HPDE6-E6E7 (cell line): ENCODE measurements at regions not wholly inside any gene's neighbourhood (a gene's known extent, or its start where the extent isn't known, plus 50 kb on each side); places are given as distances from the start of the nearest gene placed in this dataset.
"Not testable (repeated sequence)": the region's sequence is repeated elsewhere in the genome, so short reads cannot be mapped to it uniquely, and the experiment has no call there.

ENCODE experiments used
- DNase-seq: peaks from one replicate; pipeline ENCODE4 v3.0.0; 2011; ENCODE audit warnings: missing footprints; ENCODE audit errors: extremely low spot score

- no peak for DNase-seq
Observed at GRCh38 chr1:29756901-29757725, 520.8 kb downstream of the PTPRU start.

- DNase-seq = no peak
Observed at GRCh38 chr1:29756498-29756897, 520.2 kb downstream of the PTPRU start.

- DNase-seq = no peak
Observed at GRCh38 chr1:29756085-29756484, 519.8 kb downstream of the PTPRU start.

- DNase-seq = not testable (repeated sequence)
Observed at GRCh38 chr1:29755412-29756015, 519.2 kb downstream of the PTPRU start.

GRCh38 chr1:29754573-29755375, 518.5 kb downstream of the PTPRU start:
- no peak for DNase-seq

GRCh38 chr1:29753771-29754572, 517.6 kb downstream of the PTPRU start:
- DNase-seq = no peak

GRCh38 chr1:29753244-29753643, 516.9 kb downstream of the PTPRU start:
- no peak for DNase-seq

- no peak for DNase-seq
Observed at GRCh38 chr1:29752141-29752540, 515.8 kb downstream of the PTPRU start.

GRCh38 chr1:29749024-29749945, 513.0 kb downstream of the PTPRU start:
- no peak for DNase-seq

GRCh38 chr1:29747196-29747595, 510.9 kb downstream of the PTPRU start:
- no peak for DNase-seq

- no peak for DNase-seq
Observed at GRCh38 chr1:29746076-29746665, 509.8 kb downstream of the PTPRU start.

- DNase-seq = no peak
Observed at GRCh38 chr1:29744684-29745490, 508.6 kb downstream of the PTPRU start.

GRCh38 chr1:29743931-29744330, 507.6 kb downstream of the PTPRU start:
- no peak for DNase-seq

- DNase-seq = no peak
Observed at GRCh38 chr1:29743264-29743663, 506.9 kb downstream of the PTPRU start.

GRCh38 chr1:29739176-29739575, 502.9 kb downstream of the PTPRU start:
- DNase-seq = no peak

- DNase-seq = peak; percentile 32
Observed at GRCh38 chr1:29736582-29737188, 500.4 kb downstream of the PTPRU start.

GRCh38 chr1:29732453-29732852, 496.1 kb downstream of the PTPRU start:
- no peak for DNase-seq

GRCh38 chr1:29730623-29731022, 494.3 kb downstream of the PTPRU start:
- DNase-seq = no peak

- DNase-seq = no peak
Observed at GRCh38 chr1:29729281-29729680, 493.0 kb downstream of the PTPRU start.
